Stomach (tissue), 8 donors: ENCODE measurements at regions not wholly inside any gene's neighbourhood (a gene's known extent, or its start where the extent isn't known, plus 50 kb on each side); places are given as distances from the start of the nearest gene placed in this dataset.

Experiments used
- DNase-seq, 2 donors: peaks; one replicate each; pipeline versions ENCODE4 v3.0.0 to v3.0.0-alpha.2; 2013 to 2019
- H3K27ac ChIP-seq, 5 donors: fragments of 200-600 bp in 4 of 5; sonication (generic) in 4 of 5; one replicate each; pipeline ENCODE4 v1.5.1; 2013 to 2019; ENCODE audit warnings: mild to moderate bottlenecking in 1 of 5, moderate library complexity in 1 of 5
- H3K27me3 ChIP-seq, 3 donors: fragments of 200-600 bp; sonication (generic); one replicate each; pipeline ENCODE4 v1.5.1; 2017 to 2019; ENCODE audit warnings: mixed run types in 1 of 3
- H3K36me3 ChIP-seq, 4 donors: fragments of 200-600 bp; sonication (generic); 1 replicate in 3 of 4; 2 replicates in 1 of 4; pipeline ENCODE4 v1.5.1; 2016 to 2019
- H3K4me1 ChIP-seq, 4 donors: fragments of 200-600 bp; sonication (generic); one replicate each; pipeline ENCODE4 v1.5.1; 2016 to 2019
- H3K4me3 ChIP-seq, 4 donors: fragments of 200-600 bp; sonication (generic) in 3 of 4; one replicate each; pipeline ENCODE4 v1.5.1; 2016 to 2019; ENCODE audit warnings: mild to moderate bottlenecking in 1 of 4
- H3K9me3 ChIP-seq, 4 donors: fragments of 200-600 bp; sonication (generic); one replicate each; pipeline ENCODE4 v1.5.1; 2016 to 2019
- CTCF ChIP-seq, 7 experiments: fragments of 450-650 bp in 4 of 7; fragments of 200-600 bp in 3 of 7; sonication (generic) in 3 of 7; IDR thresholded peaks; one replicate each; pipeline ENCODE4 v1.5.1; 2016 to 2019; ENCODE audit warnings: antibody characterized with exemption in 7 of 7, control low read depth in 2 of 7, mild to moderate bottlenecking in 1 of 7
- EP300 ChIP-seq: sonication (generic); formaldehyde crosslinking; IDR thresholded peaks from one replicate; pipeline ENCODE4 v1.6.1; 2017; ENCODE audit warnings: antibody characterized with exemption
- POLR2A ChIP-seq, 4 donors: fragments of 450-650 bp; IDR thresholded peaks; one replicate each; pipeline ENCODE4 v1.6.1; 2016; ENCODE audit warnings: antibody characterized with exemption in 4 of 4, control low read depth in 2 of 4, mild to moderate bottlenecking in 1 of 4, moderate library complexity in 1 of 4
- POLR2AphosphoS5 ChIP-seq, 3 donors: sonication (generic); formaldehyde crosslinking; IDR thresholded peaks; one replicate each; pipeline ENCODE4 v1.6.1; 2016; ENCODE audit warnings: antibody characterized with exemption in 3 of 3
- WGBS, 5 donors: extraction: QIAGEN DNeasy Blood & Tissue Kit in 3 of 5; methylation state at CpG; one replicate each; pipeline versions ENCODE4 v1.1.5 to v1.1.7; 2013 to 2018; 5-methylcytosine and 5-hydroxymethylcytosine counted together
- intact Hi-C: fragments of 100-400 bp; cut with DNase I; formaldehyde crosslinking; loops from one replicate; pipeline ENCODE4 v1.15.1; 2023; ENCODE audit warnings: low total_unique reads
- donor health status: healthy with polysubstance abuse.
- donor health status: Bipolar disorder and iron deficiency.
- donor health status: healthy.

GRCh38 chr5:153084511-153084910, 406.0 kb upstream of the GRIA1 start:
- no peaks in the 10 kb centered on the region for H3K27me3 ChIP-seq
- no peak overlapping the region for H3K4me3 ChIP-seq
- DNase-seq = no peak
- WGBS, 5 donors = 83 to 94% (median 93%) methylated on average over 3 of the region's 3 CpGs
- intact Hi-C loops = no loop called here
- no peaks in the 10 kb centered on the region for H3K9me3 ChIP-seq
- H3K4me1 ChIP-seq = no peaks in the 10 kb centered on the region
- no peak overlapping the region for H3K27ac ChIP-seq
- no peak for TF ChIP-seq EP300
- H3K36me3 ChIP-seq = no peaks in the 10 kb centered on the region

- Histone ChIP-seq H3K27ac (no peak overlapping the region), H3K4me3 (no peak overlapping the region), H3K4me1 (no peaks in the 10 kb centered on the region), H3K27me3 (no peaks in the 10 kb centered on the region), H3K9me3 (no peaks in the 10 kb centered on the region), H3K36me3 (no peaks in the 10 kb centered on the region)
- intact Hi-C loops = no loop called here
- no peak for TF ChIP-seq CTCF (IDR thresholded peaks at IDR 0.05)
- no peak for TF ChIP-seq POLR2AphosphoS5 (IDR thresholded peaks at IDR 0.05)
- TF ChIP-seq EP300 = no peak
- TF ChIP-seq POLR2A (IDR thresholded peaks at IDR 0.05) = no peak
- DNase-seq = peak in 1 of 2 donors; percentile 6
- 47 to 58% (median 57%) methylated on average over 2 of the region's 2 CpGs for WGBS, 5 donors
Measured at GRCh38 chr5:153086486-153086885, 404.0 kb upstream of the GRIA1 start.

GRCh38 chr5:153088538-153088937, 401.9 kb upstream of the GRIA1 start:
- no peak for DNase-seq
- H3K4me1 ChIP-seq = no peaks in the 10 kb centered on the region
- 83 to 91% (median 89%) methylated on average over 1 of the region's 1 CpG for WGBS, 5 donors
- no peaks in the 10 kb centered on the region for H3K36me3 ChIP-seq
- TF ChIP-seq POLR2AphosphoS5 (IDR thresholded peaks at IDR 0.05) (no peak), POLR2A (IDR thresholded peaks at IDR 0.05) (no peak), CTCF (IDR thresholded peaks at IDR 0.05) (no peak), EP300 (no peak)
- H3K9me3 ChIP-seq = no peaks in the 10 kb centered on the region
- H3K27ac ChIP-seq = no peak overlapping the region
- no peaks in the 10 kb centered on the region for H3K27me3 ChIP-seq
- no peak overlapping the region for H3K4me3 ChIP-seq
- intact Hi-C loops = no loop called here

GRCh38 chr5:153094333-153094732, 396.1 kb upstream of the GRIA1 start:
- no peak overlapping the region for H3K27ac ChIP-seq
- no peaks in the 10 kb centered on the region for H3K9me3 ChIP-seq
- H3K4me1 ChIP-seq = no peaks in the 10 kb centered on the region
- 66 to 86% (median 76%) methylated on average over 3 of the region's 3 CpGs for WGBS, 5 donors
- H3K36me3 ChIP-seq = no peaks in the 10 kb centered on the region
- no peaks in the 10 kb centered on the region for H3K27me3 ChIP-seq
- H3K4me3 ChIP-seq = no peak overlapping the region
- DNase-seq = no peak
- TF ChIP-seq EP300 = no peak
- no peak for TF ChIP-seq CTCF (IDR thresholded peaks at IDR 0.05)
- no peak for TF ChIP-seq POLR2A (IDR thresholded peaks at IDR 0.05)
- TF ChIP-seq POLR2AphosphoS5 (IDR thresholded peaks at IDR 0.05) = no peak
- intact Hi-C loops = no loop called here

- H3K4me1 ChIP-seq = no peaks in the 10 kb centered on the region
Measured at GRCh38 chr5:153096381-153096780, 394.1 kb upstream of the GRIA1 start.

More at GRCh38 chr5:153096381-153096780, 394.1 kb upstream of the GRIA1 start:
- WGBS, 5 donors = 81 to 93% (median 89%) methylated on average over 4 of the region's 4 CpGs
- DNase-seq = no peak
- no peak overlapping the region for H3K4me3 ChIP-seq
- H3K27me3 ChIP-seq = no peaks in the 10 kb centered on the region
- H3K27ac ChIP-seq = no peak overlapping the region
- intact Hi-C loops = no loop called here
- TF ChIP-seq POLR2A (IDR thresholded peaks at IDR 0.05) (no peak), EP300 (no peak)
- no peaks in the 10 kb centered on the region for H3K9me3 ChIP-seq
- no peaks in the 10 kb centered on the region for H3K36me3 ChIP-seq
